GOT3 (cell line): ENCODE measurements at regions not wholly inside any gene's neighbourhood (a gene's known extent, or its start where the extent isn't known, plus 50 kb on each side); places are given as distances from the start of the nearest gene placed in this dataset.
"Not testable (repeated sequence)": the region's sequence is repeated elsewhere in the genome, so short reads cannot be mapped to it uniquely, and the experiment has no call there.

Source experiments
- DNase-seq: peaks from one replicate; lab custom pipeline; 2025; ENCODE audit warnings: mixed read lengths; lab: John Stamatoyannopoulos, UW

GRCh38 chrX:23458957-23459356, 124.3 kb downstream of the PTCHD1 start:
- DNase-seq: not testable (repeated sequence)

DNA sequence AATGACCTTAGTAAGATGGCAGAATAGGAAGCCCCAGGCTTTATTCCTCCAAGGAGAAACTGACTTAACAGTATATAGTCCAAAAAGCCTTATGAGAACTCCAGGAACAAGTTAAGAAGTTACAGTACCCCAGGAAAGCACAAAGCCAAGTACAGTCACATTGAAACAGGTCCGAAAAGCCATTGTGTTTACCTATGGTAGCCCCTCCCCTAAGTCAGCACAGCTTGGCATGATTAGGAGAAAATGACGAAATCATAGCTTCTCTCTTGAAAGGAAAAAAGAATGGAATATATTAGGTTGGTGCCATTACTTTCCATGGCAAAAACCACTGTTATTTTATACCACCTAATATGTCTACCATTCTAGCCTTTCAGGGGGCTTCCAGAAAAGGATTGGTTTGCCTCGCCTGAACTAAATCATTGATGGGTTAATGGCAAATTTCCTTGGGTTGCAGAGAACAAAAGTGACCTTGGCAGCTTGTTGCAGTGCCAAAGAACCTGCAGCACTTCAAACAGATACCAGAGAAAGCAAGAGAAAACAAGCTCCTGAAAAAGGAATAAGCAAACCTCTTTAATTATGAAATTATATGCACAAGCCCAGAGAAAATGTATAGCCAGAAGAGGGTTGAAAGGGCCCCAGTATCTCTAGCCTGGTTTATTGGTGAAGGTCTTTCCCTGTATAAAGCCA, 130.6 kb downstream of the PTCHD1 start:
- no peak for DNase-seq

GRCh38 chrX:23465985-23466384, 131.3 kb downstream of the PTCHD1 start:
- DNase-seq: no peak

DNA sequence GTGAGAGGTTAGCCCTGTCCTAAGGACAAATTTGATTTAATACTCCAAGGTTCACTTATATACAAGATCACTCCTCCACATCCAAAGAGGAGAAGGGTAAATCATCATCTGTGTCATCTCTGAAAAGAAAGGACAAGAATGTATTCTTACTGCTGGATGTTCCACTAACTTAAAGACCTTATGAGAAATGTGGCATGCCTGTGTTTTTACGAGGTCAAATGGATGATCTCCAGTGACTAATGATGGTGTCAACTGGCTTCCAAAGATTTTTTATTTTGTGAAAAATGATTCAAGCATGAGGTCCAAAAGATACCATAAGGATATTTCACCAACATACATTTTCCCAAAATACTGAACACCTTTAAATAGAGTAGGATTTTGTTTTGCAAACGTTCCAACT, 143.4 kb downstream of the PTCHD1 start:
- no peak for DNase-seq

- DNase-seq: no peak
Observed at GRCh38 chrX:23478561-23478960, 143.9 kb downstream of the PTCHD1 start.

DNA sequence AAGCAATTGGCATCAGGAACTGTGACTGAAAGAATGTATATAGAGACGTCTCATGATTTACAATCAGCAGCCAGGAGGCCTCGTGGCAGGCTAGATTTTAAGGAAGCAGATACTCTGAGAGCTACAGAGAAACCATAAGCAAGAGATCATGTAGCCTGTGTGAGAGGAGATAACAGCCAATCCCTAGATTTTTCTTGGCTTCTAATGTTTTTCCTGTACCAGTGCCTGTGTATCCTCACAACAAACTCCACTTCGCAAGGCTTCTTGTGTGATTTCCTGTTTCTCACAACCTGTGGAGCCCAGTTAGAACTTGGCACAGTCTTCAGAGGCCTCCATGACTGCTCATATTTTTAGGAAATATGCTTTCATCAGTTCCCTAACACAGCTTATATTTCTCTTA, 147.9 kb downstream of the PTCHD1 start:
- DNase-seq: no peak

- DNase-seq: no peak
Observed at GRCh38 chrX:23483396-23483795, 148.7 kb downstream of the PTCHD1 start.

- no peak for DNase-seq
Observed at GRCh38 chrX:23493941-23494374, 159.3 kb downstream of the PTCHD1 start.

GRCh38 chrX:23494741-23495140, 160.1 kb downstream of the PTCHD1 start:
- DNase-seq: no peak

DNA sequence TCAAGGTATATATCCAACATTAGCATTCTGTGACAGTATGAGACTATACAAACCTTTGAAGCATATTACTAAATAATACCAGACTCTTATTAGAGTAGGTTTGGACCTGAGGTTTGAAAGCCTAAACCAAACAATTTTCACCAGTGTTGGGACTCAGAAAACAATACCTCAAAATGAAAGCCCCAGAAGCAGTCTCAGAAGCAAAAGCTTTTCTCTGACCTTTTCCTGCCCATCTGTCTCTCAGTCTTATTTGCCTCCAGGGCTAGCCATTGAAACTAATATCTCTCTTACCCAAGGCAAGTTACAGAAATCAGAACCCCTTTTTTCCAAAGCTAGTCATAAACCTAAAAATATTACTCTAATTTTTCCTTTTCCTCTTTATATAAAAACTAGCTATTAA, 163.3 kb downstream of the PTCHD1 start:
- DNase-seq: no peak

DNA sequence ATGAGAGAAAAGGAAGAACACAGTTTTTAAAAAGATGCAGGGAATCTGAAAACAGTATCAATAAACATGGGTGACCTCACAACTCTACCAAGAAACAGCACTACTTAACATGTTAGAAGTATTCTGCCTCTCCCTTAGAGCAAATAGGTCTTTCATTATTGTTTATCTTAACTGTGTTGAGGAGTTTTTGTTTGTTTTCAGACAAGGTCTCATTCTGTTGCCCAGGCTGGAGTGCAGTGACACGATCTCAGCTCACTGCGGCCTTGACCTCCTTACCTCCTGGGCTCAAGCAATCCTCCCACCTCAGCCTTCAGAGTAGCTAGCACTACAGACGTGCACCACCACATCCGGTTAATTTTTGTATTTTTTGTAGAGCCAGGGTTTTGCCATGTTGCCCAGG, 165.3 kb upstream of the PRDX4 start:
- DNase-seq: no peak

- DNase-seq: peak; percentile 26
Observed at GRCh38 chrX:23503835-23504539, 163.3 kb upstream of the PRDX4 start.

- no peak for DNase-seq
Observed at GRCh38 chrX:23504540-23504884, 162.8 kb upstream of the PRDX4 start.

- no peak for DNase-seq
Observed at GRCh38 chrX:23504895-23505294, 162.4 kb upstream of the PRDX4 start.

DNA sequence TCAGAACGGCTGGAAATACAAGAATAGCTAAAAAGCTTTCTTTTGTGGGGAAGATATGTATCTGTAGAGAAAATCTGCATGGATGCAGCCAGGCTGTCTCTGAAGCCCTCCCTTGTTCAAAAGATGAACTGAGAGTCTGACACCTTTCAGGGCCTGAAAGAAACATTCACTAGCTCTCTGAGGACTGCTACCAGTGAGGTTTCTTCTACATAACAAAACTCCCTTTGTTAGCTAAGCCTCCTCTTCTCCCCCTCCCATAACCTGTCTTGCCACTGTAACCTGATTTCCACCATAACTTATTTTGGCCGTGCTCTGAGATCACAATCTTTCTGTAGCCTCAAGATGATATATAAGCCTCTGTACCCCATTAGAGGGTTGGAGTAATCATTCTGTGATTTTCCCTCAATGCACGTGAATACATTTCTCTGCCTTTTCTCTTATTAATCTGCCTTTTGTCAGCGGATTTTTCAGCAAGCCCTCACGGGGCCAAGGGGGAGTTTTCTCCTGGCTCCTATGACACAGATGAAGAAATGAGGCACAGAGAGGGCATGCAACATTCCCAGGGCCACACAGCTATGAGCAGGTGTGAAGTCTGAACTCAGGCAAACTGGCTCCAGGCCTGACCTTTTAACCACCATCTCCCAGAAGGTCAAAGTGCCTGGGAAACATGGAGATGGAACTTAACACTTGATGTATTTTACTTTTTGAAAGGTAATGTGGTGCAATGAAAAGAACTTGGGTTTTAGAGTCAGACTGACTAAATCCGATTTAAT, 161.6 kb upstream of the PRDX4 start:
- DNase-seq: no peak

- DNase-seq: no peak
Observed at GRCh38 chrX:23509256-23509655, 158.0 kb upstream of the PRDX4 start.

DNA sequence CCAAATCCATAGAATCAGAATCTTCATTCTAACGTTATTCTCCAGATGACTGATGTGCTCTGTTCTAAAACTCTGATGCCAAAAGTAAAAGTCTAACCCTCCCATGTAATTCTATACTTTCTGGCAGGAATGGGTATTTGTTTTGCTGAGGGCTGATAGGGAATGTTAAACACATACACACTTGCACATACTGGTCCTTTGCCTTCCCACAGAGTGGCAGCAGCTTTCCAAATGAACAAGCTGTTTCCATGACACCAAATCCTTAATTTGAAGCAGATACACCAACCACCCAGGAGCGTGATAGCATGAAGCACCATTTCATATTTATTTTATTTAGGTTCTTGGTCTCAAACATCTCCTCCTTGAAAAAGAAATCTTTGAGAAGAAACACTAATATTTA, 155.5 kb upstream of the PRDX4 start:
- DNase-seq: no peak

- DNase-seq: no peak
Observed at GRCh38 chrX:23513121-23513520, 154.2 kb upstream of the PRDX4 start.

- no peak for DNase-seq
Observed at GRCh38 chrX:23514082-23514481, 153.2 kb upstream of the PRDX4 start.

- no peak for DNase-seq
Observed at GRCh38 chrX:23515028-23515427, 152.3 kb upstream of the PRDX4 start.

DNA sequence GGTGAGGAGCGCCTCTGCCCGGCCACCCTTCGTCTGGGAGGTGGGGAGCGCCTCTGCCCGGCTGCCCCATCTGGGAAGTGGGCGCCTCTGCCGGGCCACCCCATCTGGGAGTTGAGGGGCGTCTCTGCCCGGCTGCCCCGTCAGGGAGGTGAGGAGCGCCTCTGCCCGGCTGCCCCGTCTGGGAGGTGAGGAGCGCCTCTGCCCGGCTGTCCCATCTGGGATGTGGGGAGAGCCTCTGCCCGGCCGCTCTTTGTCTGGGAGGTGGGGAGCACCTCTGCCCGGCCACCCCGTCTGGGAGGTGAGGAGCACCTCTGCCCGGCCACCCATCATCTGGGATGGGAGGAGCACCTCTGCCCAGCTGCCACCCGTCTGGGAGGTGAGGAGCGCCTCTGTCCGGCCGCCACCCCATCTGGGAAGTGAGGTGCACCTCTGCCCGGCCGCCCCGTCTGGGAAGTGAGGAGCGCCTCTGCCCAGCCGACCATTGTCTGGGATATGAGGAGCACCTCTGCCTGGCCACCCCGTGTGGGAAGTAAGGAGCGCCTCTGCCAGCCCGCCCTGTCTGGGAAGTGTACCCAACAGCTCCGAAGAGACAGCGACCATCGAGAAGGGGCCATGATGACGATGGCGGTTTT, 144.2 kb upstream of the PRDX4 start:
- not testable (repeated sequence) for DNase-seq

DNA sequence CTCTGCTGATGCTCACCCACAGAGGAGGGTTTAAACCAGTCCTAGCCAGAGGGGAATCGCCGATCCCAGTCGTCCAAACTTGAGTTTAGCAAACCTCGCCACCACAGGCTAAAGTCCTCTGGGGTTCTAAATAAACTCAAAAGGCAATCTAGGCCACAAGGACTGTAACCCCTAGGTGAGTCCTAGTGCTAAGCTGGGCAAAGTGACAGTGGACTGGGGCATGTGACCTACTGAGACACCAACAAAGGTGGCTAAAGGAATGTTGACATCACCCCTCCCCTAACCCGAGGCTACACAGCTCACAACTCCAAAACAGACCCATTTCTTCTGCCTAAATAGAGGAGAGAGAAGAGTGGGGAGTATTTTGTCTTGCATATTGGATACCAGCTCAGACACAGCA, 142.8 kb upstream of the PRDX4 start:
- DNase-seq: no peak

DNA sequence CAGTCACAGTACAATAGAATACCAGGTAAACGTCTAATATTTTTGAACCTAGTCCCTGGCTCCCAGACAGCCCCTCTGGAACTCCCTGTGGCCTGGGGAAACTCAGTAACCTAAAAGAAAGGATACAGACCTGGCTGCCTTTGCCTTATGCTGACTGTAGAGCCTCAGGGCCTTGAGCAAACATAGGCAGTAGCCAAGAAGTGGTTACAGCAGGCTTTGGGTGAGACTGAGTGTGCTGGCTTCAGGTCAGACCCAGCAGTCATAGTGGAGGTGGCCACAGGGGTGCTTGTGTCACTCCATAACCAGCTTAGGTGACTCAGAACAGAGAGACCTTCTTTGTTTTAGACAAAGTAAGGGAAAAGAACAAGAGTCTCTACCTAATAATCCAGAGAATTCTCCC, 141.8 kb upstream of the PRDX4 start:
- no peak for DNase-seq
